GM23338 (cell line): ENCODE measurements at regions not wholly inside any gene's neighbourhood (a gene's known extent, or its start where the extent isn't known, plus 50 kb on each side); places are given as distances from the start of the nearest gene placed in this dataset.

Source experiments
- EZH2 ChIP-seq: fragments of 200-600 bp; sonication (generic); IDR thresholded peaks from one replicate; pipeline ENCODE4 v1.8.0; 2017; ENCODE audit warnings: antibody characterized with exemption, mild to moderate bottlenecking, low read depth; ENCODE audit not compliant: unreplicated experiment
- EZH2phosphoT487 ChIP-seq: fragments of 200-600 bp; sonication (generic); IDR thresholded peaks from one replicate; pipeline ENCODE4 v1.8.1; 2018; ENCODE audit warnings: antibody characterized with exemption; ENCODE audit not compliant: unreplicated experiment
- JUNB ChIP-seq: IDR thresholded peaks from one replicate; pipeline ENCODE4 v1.6.1; 2016; ENCODE audit warnings: antibody characterized with exemption; ENCODE audit not compliant: unreplicated experiment
- NANOG ChIP-seq: IDR thresholded peaks from 2 replicates; pipeline ENCODE4 v1.6.1; 2016; ENCODE audit warnings: antibody characterized with exemption, borderline replicate concordance
- POLR2AphosphoS5 ChIP-seq: IDR thresholded peaks from 2 replicates; pipeline ENCODE4 v1.6.1; 2016; ENCODE audit warnings: antibody characterized with exemption, low read depth
- TF ChIP-seq, protein P1 (sequence below), 2 experiments: fragments of 200-600 bp in 1 of 2; sonication (generic) in 1 of 2; conservative IDR thresholded peaks; 2 replicates each; pipeline versions ENCODE4 v1.5.1 to v1.6.1; 2016 to 2017; ENCODE audit warnings: antibody characterized with exemption in 2 of 2, low read depth in 2 of 2, mild to moderate bottlenecking in 2 of 2, moderate library complexity in 1 of 2

DNA sequence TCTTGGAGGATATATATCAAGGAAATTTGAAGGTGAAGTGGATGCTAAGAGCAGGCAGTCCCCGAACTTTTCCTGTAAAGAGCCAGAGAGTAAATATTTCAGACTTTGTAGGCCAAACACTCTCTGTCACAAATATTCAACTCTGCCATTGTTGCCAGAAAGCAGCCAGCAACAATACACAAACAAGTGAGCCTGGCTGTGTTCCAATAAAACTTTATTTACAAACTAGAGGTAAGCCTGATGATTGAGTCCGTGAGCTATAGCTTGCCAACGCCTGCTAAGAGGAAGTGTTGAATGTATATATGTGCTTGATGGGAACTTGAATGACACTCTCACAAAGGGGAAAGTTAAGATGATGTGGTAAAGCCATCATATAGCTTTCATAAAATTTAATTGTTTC is 166.0 kb upstream of the PLN start:
- TF ChIP-seq, protein P1, sequence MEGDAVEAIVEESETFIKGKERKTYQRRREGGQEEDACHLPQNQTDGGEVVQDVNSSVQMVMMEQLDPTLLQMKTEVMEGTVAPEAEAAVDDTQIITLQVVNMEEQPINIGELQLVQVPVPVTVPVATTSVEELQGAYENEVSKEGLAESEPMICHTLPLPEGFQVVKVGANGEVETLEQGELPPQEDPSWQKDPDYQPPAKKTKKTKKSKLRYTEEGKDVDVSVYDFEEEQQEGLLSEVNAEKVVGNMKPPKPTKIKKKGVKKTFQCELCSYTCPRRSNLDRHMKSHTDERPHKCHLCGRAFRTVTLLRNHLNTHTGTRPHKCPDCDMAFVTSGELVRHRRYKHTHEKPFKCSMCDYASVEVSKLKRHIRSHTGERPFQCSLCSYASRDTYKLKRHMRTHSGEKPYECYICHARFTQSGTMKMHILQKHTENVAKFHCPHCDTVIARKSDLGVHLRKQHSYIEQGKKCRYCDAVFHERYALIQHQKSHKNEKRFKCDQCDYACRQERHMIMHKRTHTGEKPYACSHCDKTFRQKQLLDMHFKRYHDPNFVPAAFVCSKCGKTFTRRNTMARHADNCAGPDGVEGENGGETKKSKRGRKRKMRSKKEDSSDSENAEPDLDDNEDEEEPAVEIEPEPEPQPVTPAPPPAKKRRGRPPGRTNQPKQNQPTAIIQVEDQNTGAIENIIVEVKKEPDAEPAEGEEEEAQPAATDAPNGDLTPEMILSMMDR (conservative IDR thresholded peaks at IDR 0.05; ENCODE audit: low read depth in 2 of 2), result no peak
- TF ChIP-seq POLR2AphosphoS5 (no peak), NANOG (no peak), EZH2phosphoT487 (no peak), JUNB (no peak), EZH2 (no peak)
